GM21786 (cell line): ENCODE measurements at regions not wholly inside any gene's neighbourhood (a gene's known extent, or its start where the extent isn't known, plus 50 kb on each side); places are given as distances from the start of the nearest gene placed in this dataset.
"Not testable (repeated sequence)": the region's sequence is repeated elsewhere in the genome, so short reads cannot be mapped to it uniquely, and the experiment has no call there.

Experiments
- ATAC-seq: cut with Tn5 transposase; IDR thresholded peaks from one replicate; pipeline ENCODE4 v1.9.1; 2021; ENCODE audit not compliant: unreplicated experiment

DNA sequence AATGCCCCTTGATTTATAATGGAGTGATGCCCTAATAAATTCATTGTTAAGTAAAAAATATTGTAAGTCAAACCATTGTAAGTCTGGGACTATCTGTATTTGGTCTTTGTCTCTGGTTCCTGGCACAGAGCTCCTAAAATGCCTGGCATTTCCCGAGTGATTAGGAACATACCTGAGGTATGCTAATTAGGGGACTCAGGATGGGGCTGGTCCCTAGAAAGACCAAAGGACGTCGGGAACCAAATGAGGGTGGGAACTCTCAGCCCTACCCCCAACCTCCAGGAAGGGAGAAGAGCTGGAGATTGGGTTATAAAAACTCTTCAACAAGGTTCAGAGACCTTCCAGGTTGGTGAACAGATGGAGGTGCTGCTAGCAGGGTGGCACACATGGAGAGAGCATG, 82.6 kb upstream of the ARG1 start:
- ATAC-seq = no peak

DNA sequence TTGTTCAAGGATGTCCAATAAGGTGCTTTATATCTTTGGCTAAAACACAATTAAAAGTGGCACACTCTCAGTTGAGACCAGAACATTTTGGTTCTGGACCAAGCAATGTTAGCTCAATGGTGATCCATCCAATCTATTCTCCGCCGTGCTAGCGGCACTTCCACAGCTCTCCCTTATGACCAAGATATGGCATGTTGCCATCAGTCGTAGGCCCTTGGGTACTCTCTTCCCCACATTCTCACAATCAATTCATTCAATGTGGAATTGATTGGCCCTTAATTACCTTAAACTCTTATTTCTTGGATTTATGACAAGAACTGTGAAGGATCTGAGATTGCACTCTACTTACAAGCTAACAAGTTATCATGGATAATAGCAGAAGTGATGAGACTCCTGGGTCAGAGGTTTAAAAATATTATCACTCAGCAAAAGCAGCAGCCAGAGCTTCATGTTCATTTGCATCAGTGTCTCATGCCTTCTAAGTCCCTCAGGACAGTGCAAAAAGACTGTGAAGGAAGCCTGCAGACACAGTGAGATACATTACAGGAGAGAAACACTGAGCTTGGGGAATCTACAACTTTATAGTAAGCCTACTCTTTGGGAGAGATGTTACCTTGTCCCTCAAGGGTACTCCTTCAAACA, 80.0 kb upstream of the ARG1 start:
- no peak for ATAC-seq

- ATAC-seq = not testable (repeated sequence)
Observed at GRCh38 chr6:131504387-131504786, 68.6 kb upstream of the ARG1 start.

DNA sequence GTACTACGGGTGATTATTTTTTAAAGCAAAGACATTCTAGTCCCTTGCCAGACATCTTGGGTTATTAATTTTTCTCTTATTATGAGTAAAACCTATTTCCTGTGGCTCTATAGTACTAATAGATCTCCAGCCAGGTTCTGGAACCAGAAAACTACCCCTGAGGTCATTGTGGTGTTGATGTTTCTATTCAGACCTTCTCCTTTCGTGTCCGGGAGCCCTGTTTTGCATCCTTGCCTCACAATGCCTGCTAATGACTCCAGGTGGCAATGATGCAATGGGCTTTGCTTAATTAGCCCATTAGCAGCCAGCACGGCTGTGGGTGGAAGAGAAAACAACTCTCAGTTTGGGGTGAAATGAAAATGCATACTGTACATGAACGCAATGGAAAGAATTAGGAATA, 62.9 kb upstream of the ARG1 start:
- ATAC-seq = peak; percentile 93

DNA sequence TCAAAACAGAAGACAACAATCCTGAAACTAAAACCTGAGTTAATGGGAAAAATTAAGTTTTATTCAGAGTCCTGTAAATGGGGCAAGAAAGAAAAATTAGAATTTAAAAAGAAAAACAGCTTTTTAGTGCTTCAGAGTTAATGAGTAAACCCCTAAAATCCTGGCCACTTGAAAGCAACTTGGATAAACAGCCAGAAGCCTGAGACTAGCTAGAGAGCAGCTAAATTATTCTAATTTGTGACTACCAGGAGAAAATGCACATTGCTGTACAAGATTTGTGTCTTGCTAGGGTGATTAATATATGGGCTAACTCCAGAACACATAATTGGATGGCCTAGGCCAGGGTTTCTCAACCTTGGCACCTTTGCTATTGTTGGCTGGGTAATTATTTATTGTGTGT, 62.4 kb upstream of the ARG1 start:
- no peak for ATAC-seq

DNA sequence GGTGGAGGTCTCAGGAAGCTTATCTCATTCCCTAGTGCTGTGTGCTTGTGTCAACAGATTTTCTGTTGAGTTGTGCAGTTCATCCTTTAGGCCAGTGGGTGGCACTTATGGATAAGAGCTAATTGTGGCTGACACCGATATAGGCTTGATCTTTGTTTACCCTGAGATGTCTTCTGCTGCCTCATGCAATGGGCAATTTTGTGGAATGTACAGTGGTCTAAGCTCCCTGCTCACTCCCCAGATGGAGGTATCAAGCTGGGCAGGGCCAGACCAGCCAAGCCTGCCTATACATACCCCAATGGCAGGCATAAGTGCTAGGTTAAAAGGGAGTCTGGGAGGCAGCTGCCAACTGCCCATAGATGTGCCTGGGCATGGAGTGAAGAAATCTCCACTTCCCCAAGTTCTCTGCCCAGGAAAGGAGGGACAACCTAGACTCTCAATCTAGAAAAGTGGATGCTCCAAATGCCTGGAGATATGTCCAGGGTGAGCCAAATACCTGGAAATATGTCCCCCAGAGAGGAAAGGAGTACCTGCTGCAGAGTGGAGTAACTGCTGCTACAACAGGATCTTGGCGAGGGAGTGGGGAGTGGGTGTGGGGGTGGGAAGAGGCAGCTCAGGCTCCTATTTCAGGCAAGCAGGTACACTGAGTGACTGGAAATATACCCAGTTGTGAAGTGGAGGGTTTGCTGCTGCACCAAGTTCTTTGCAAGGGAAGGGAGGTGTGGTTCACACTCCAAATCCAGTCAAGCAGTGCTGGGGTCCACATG, 53.2 kb upstream of the ARG1 start:
- peak; percentile 98 for ATAC-seq
